ENCODE measurements at regions not wholly inside any gene's neighbourhood (a gene's known extent, or its start where the extent isn't known, plus 50 kb on each side); places are given as distances from the start of the nearest gene placed in this dataset.

DNA sequence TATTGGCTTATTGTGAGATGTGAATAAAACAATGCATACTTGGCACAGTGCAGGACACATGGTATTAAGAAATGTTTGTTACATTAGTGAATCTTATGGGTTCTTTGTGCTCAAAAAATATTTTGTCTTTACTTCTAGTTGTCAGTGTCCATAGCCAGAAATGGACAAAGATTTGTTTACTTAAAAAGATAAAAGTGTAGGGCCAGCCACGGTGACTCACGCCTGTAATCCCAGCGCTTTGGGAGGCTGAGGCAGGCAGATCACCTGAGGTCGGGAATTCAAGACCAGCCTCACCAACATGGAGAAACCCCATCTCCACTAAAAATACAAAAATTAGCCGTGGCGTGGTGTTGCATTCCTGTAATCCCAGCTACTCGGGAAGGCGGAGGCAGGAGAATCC, 654.6 kb upstream of the NEGR1 start:
- DNase-seq (ENCODE audit: low spot score), result no peak

DNA sequence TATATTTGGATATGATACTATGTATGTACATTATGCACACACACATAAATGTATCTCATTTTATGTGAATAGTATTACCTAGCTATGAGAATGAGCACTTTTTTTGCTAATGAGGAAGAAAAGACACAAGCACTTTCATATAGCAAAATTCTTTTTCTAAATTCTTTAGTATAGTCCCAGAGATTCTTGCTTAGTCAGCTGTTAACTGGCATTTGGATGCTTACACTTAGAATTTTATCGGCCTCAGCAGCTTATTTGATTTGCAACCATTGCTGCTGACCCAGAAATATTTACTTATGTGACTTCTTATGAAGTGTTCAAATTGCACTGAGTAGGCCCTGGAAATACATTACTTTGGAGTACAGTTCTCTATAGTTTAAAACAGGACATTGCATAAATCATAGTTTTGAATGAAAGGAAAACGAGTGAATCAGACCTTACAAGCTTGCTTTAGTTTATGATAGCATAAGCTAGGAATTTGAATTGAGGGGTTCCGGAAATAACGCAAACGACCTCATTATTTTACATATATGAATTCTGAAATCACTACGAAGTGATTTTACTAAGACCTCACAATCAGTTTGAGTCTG, 653.9 kb upstream of the NEGR1 start:
- DNase-seq (ENCODE audit: low spot score), result no peak

- DNase-seq (ENCODE audit: low spot score), result no peak
Measured at GRCh38 chr1:72932025-72932424, 649.7 kb upstream of the NEGR1 start.

- DNase-seq (ENCODE audit: low spot score), result no peak
Measured at GRCh38 chr1:72930528-72930927, 648.2 kb upstream of the NEGR1 start.

GRCh38 chr1:72918940-72919339, 636.6 kb upstream of the NEGR1 start:
- no peak for DNase-seq (ENCODE audit: low spot score)

GRCh38 chr1:72917920-72918319, 635.6 kb upstream of the NEGR1 start:
- no peak for DNase-seq (ENCODE audit: low spot score)

DNA sequence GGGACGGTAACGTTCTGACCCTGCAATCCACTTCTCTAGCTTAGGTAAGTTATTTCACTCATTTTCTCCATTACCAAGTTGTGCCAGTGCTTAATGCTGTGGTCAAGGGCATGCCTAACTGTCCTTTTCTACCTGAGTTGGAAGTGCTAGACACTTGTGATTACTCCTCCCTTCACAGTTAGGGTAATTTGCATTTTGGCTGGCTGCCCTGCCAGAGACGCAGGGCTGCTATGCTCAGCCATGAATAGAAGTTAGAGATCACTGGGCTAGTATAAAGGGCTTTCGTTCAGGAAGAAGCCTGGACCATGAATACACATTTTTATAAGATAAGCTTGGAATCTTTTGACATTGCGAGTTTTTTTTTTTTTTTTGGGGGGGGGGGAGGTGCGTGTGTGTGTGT, 633.2 kb upstream of the NEGR1 start:
- DNase-seq (ENCODE audit: low spot score), result peak; percentile 25

DNA sequence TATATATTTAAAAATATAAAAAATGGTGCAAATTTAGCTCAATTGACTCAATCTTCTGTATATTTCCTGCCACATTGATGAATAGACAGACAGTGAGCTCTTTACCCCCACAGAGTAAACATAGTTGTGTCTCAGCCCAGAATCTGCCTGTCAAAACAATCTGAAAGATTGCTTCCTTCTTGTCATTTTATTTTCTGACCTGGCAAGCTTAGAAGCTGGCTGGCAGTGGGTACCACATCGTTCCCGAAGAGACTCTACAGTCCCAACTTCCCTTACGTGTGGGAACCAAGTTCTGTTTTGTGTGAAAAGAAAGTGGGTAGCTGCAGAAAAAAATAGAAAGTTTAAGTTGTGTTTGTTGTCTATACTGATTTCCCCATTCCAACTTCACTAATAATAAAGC, 629.3 kb upstream of the NEGR1 start:
- no peak for DNase-seq (ENCODE audit: low spot score)

GRCh38 chr1:72896256-72896655, 613.9 kb upstream of the NEGR1 start:
- no peak for DNase-seq (ENCODE audit: low spot score)

- no peak for DNase-seq (ENCODE audit: low spot score)
Measured at GRCh38 chr1:72892461-72892860, 610.1 kb upstream of the NEGR1 start.

- DNase-seq (ENCODE audit: low spot score), result no peak
Measured at GRCh38 chr1:72891976-72892375, 609.6 kb upstream of the NEGR1 start.

GRCh38 chr1:72885841-72886240, 603.5 kb upstream of the NEGR1 start:
- no peak for DNase-seq (ENCODE audit: low spot score)

DNA sequence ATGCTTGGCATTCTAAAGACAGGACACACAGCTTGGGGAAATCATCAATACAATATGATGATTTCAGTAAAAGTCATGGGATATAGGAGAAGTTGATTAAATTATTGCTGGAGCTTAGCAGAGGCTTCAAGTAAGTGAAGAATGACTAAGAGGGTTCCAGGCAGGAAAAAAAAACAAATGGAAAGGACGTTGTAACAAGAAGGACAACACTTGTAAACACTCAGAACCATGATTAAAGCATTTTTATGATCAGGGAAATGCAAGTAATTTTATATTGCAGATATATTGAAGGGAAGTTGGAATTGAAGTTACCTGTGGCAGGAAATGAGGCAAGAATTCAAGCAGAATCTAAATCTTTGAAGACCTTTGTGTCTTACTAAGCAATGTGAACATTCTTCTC, 602.7 kb upstream of the NEGR1 start:
- DNase-seq (ENCODE audit: low spot score), result no peak

- DNase-seq (ENCODE audit: low spot score), result no peak
Measured at GRCh38 chr1:72869873-72870272, 587.5 kb upstream of the NEGR1 start.

DNA sequence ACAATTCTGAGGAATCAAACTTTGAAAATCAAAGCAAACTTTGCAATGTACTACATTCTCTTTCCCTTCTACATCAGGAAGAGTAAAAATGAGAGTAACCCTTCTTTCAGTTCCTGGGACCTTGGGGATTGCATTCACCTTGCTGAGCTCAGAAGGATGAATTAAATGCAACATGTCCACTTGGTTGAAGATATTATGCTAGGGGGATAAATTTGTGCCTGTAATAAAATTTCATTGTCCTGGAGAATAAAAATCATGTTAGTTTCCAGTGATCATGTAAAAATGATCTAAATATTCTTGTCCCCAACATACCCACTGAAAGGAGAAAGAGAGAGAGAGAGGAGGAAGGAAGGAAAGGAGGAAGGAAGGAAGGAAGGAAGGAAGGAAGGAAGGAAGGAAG, 587.1 kb upstream of the NEGR1 start:
- no peak for DNase-seq (ENCODE audit: low spot score)

GRCh38 chr1:72851597-72851996, 569.3 kb upstream of the NEGR1 start:
- no peak for DNase-seq (ENCODE audit: low spot score)

- DNase-seq (ENCODE audit: low spot score), result no peak
Measured at GRCh38 chr1:72848997-72849396, 566.7 kb upstream of the NEGR1 start.

GRCh38 chr1:72847651-72848050, 565.3 kb upstream of the NEGR1 start:
- DNase-seq (ENCODE audit: low spot score), result no peak

DNA sequence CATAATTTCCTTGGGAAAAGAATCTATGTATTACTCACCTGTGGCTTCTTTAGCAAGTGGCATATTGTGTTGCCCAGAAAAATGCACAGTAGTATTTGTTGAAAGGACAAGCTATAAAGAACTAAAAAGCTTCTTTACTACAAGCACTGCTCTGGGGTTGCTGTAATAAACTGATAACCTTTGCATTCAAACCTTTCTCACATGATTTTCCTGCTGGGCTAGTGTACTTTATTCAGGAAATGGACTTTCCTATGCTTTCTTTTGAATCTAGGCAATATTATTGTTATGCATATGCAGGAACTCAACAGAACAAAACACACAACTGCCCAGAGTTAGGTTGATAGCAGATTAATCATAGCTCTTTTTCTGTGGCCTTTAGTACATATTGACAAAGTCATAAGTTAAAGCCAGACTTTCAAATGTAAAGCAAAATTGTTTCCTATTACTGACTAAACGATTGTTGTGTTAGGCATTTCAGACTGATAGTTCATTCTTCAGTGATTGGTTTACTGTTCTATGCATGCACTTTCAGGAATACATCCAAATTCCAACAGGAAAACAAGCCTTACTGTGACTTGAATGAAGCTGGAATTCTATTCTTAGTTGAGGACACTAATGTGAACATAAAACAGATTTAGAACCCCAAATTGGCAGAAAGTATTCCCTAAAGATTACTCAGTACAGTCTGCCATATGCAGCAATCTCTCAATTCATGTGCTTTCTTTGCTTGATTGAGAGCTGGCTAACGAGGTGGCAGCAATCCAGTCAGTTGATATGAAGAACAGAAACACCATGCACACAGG, 564.3 kb upstream of the NEGR1 start:
- no peak for DNase-seq (ENCODE audit: low spot score)

GRCh38 chr1:72845981-72846380, 563.6 kb upstream of the NEGR1 start:
- DNase-seq (ENCODE audit: low spot score), result no peak

DNA sequence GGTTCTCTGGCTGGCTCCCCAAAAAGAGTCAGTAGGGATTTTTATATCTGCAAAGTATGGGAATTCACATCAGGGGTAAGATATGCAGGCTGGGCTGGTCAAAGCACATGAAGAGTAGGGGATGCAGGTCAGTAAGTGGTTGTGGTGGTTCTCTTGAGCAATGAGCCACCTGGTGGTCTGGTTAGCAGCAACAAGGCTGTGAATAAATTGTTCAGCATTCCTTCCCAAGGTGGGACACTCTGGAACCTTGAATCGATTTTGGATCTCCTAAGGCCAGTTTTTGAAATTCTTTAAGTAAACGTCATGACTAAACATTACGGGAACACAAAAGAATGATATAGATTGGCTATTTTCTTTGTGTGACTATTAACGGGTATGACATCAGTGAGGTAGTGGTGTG, 563.0 kb upstream of the NEGR1 start:
- DNase-seq (ENCODE audit: low spot score), result peak; percentile 43

- DNase-seq (ENCODE audit: low spot score), result peak; percentile 55
Measured at GRCh38 chr1:72837781-72838180, 555.4 kb upstream of the NEGR1 start.

DNA sequence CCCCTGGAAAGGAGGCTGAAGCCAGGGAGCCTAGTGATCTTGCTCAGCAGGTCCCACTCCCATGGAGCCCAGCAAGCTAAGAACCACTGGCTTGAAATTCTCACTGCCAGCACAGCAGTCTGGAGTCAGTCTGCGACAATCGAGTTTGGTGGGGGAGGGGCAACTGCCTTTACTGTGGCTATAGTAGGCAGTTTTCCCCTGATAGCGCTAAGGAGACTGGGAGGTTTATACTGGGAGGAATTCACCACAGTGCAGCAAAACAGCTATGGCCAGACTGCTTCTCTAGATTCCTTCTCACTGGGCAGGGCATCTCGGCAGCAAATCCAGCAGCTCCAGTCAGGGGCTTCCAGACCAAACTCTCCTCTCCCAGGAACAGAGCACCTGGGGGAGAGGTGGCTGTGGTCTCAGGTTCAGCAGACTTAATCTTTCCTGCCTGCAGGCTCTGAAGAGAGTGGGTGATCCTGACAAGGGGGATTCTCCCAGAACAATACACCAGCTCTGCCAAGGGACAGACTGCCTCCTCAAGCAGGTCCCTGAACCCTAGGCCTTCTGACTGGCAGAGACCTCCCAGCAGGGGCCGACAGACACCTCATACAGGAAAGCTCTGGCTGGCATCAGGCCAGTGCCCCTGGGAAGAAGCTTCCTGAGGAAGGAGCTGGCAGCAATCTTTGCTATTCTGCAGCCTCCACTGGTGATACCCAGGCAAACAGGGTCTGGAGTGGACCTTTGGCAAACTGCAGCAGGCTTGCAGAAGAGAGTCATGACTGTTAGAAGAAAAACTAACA, 548.5 kb upstream of the NEGR1 start:
- no peak for DNase-seq (ENCODE audit: low spot score)

Data from iPS-NIHi11 (cell line).